Activated naive CD4-positive, alpha-beta T cell treated with anti-CD3 and anti-CD28 coated beads, Interleukin-2, amount 50 U/mL, for 72 hours (primary cell): ENCODE measurements at regions not wholly inside any gene's neighbourhood (a gene's known extent, or its start where the extent isn't known, plus 50 kb on each side); places are given as distances from the start of the nearest gene placed in this dataset.

Experiments
- ATAC-seq, 2 donors: fragments of 150-1000 bp; cut with Tn5 transposase; 2 replicates each; pipeline ENCODE4 v1.10.0; 2021; ENCODE audit warnings: mild to moderate bottlenecking in 2 of 2, moderate library complexity in 2 of 2
- DNase-seq, 2 donors: peaks; one replicate each; pipeline ENCODE4 v3.0.0; 2021 to 2022; ENCODE audit warnings: low spot score in 2 of 2
- H3K27ac Mint-ChIP-seq, 2 donors: one replicate each; pipeline ENCODE4 v1.8.0; 2022; ENCODE audit warnings: mild to moderate bottlenecking in 2 of 2, mixed read lengths in 2 of 2
- H3K36me3 Mint-ChIP-seq, 2 donors: one replicate each; pipeline ENCODE4 v1.8.0; 2022; ENCODE audit warnings: mixed read lengths in 2 of 2
- H3K9me3 Mint-ChIP-seq, 2 donors: one replicate each; pipeline ENCODE4 v1.8.0; 2022; ENCODE audit warnings: mixed read lengths in 2 of 2

- no peak for ATAC-seq
- no peaks in the 10 kb centered on the region for H3K9me3 Mint-ChIP-seq
- no peak for DNase-seq
- H3K27ac Mint-ChIP-seq, result no peak overlapping the region
- no peaks in the 10 kb centered on the region for H3K36me3 Mint-ChIP-seq
These were observed 52.4 kb upstream of the UPP2 start for GRCh38 chr2:158049129-158049855.

GRCh38 chr2:158048327-158048726, 53.3 kb upstream of the UPP2 start:
- DNase-seq (no peak), ATAC-seq (no peak)
- H3K27ac Mint-ChIP-seq, result no peak overlapping the region
- H3K9me3 Mint-ChIP-seq, result no peaks in the 10 kb centered on the region
- no peaks in the 10 kb centered on the region for H3K36me3 Mint-ChIP-seq

- Mint-ChIP-seq H3K27ac (no peak overlapping the region), H3K36me3 (no peaks in the 10 kb centered on the region), H3K9me3 (no peaks in the 10 kb centered on the region)
- ATAC-seq (no peak), DNase-seq (no peak)
These were observed 54.5 kb upstream of the UPP2 start for GRCh38 chr2:158047156-158047611.

- Mint-ChIP-seq H3K9me3 (no peaks in the 10 kb centered on the region), H3K27ac (no peak overlapping the region), H3K36me3 (no peaks in the 10 kb centered on the region)
- ATAC-seq (no peak), DNase-seq (no peak)
These were observed 55.4 kb upstream of the UPP2 start for GRCh38 chr2:158046121-158046880.

GRCh38 chr2:158045362-158045761, 56.3 kb upstream of the UPP2 start:
- no peak for DNase-seq
- no peak overlapping the region for H3K27ac Mint-ChIP-seq
- no peaks in the 10 kb centered on the region for H3K36me3 Mint-ChIP-seq
- ATAC-seq, result no peak
- no peaks in the 10 kb centered on the region for H3K9me3 Mint-ChIP-seq

GRCh38 chr2:158043181-158043948, 58.3 kb upstream of the UPP2 start:
- DNase-seq (no peak), ATAC-seq (no peak)
- H3K27ac Mint-ChIP-seq, result no peak overlapping the region
- no peaks in the 10 kb centered on the region for H3K36me3 Mint-ChIP-seq
- H3K9me3 Mint-ChIP-seq, result no peaks in the 10 kb centered on the region

GRCh38 chr2:158042666-158043065, 59.0 kb upstream of the UPP2 start:
- Mint-ChIP-seq H3K9me3 (no peaks in the 10 kb centered on the region), H3K36me3 (no peaks in the 10 kb centered on the region), H3K27ac (no peak overlapping the region)
- DNase-seq (no peak), ATAC-seq (no peak)

- ATAC-seq, result no peak
These were observed 59.4 kb upstream of the UPP2 start for GRCh38 chr2:158042245-158042644.

GRCh38 chr2:158041400-158041799, 60.3 kb upstream of the UPP2 start:
- no peaks in the 10 kb centered on the region for H3K9me3 Mint-ChIP-seq
- no peaks in the 10 kb centered on the region for H3K36me3 Mint-ChIP-seq
- H3K27ac Mint-ChIP-seq, result no peak overlapping the region
- ATAC-seq, result no peak
- no peak for DNase-seq

More at GRCh38 chr2:158042245-158042644, 59.4 kb upstream of the UPP2 start:
- no peaks in the 10 kb centered on the region for H3K36me3 Mint-ChIP-seq
- no peaks in the 10 kb centered on the region for H3K9me3 Mint-ChIP-seq
- no peak overlapping the region for H3K27ac Mint-ChIP-seq
- no peak for DNase-seq

- no peak overlapping the region for H3K27ac Mint-ChIP-seq
- ATAC-seq (no peak), DNase-seq (no peak)
- no peaks in the 10 kb centered on the region for H3K9me3 Mint-ChIP-seq
- no peaks in the 10 kb centered on the region for H3K36me3 Mint-ChIP-seq
These were observed 62.8 kb upstream of the UPP2 start for GRCh38 chr2:158038901-158039300.

GRCh38 chr2:158034198-158034866, 67.3 kb upstream of the UPP2 start:
- no peak overlapping the region for H3K27ac Mint-ChIP-seq
- ATAC-seq (peak in 1 of 2 donors; percentile 60), DNase-seq (no peak)
- H3K36me3 Mint-ChIP-seq, result no peaks in the 10 kb centered on the region
- no peaks in the 10 kb centered on the region for H3K9me3 Mint-ChIP-seq

- Mint-ChIP-seq H3K36me3 (no peaks in the 10 kb centered on the region), H3K27ac (no peak overlapping the region), H3K9me3 (no peaks in the 10 kb centered on the region)
- ATAC-seq (no peak), DNase-seq (no peak)
These were observed 70.3 kb upstream of the UPP2 start for GRCh38 chr2:158031371-158031770.

GRCh38 chr2:158025255-158025996, 76.2 kb upstream of the UPP2 start:
- ATAC-seq, result no peak
- H3K9me3 Mint-ChIP-seq, result no peaks in the 10 kb centered on the region
- no peak for DNase-seq
- H3K27ac Mint-ChIP-seq, result peak overlapping the region in 1 of 2 donors; percentile 26
- H3K36me3 Mint-ChIP-seq, result no peaks in the 10 kb centered on the region

- Mint-ChIP-seq H3K9me3 (no peaks in the 10 kb centered on the region), H3K36me3 (no peaks in the 10 kb centered on the region), H3K27ac (no peak overlapping the region)
- ATAC-seq (peak; percentile 49 to 51), DNase-seq (peak in 1 of 2 donors; percentile 62)
These were observed 77.3 kb upstream of the UPP2 start for GRCh38 chr2:158024288-158024898.

GRCh38 chr2:158022888-158023287, 78.8 kb upstream of the UPP2 start:
- Mint-ChIP-seq H3K27ac (no peak overlapping the region), H3K9me3 (no peaks in the 10 kb centered on the region), H3K36me3 (no peaks in the 10 kb centered on the region)
- DNase-seq (no peak), ATAC-seq (no peak)

GRCh38 chr2:158021226-158021625, 80.5 kb upstream of the UPP2 start:
- Mint-ChIP-seq H3K9me3 (no peaks in the 10 kb centered on the region), H3K36me3 (no peaks in the 10 kb centered on the region), H3K27ac (no peak overlapping the region)
- no peak for DNase-seq
- no peak for ATAC-seq
